Aorta (tissue), 5 donors: ENCODE measurements at regions not wholly inside any gene's neighbourhood (a gene's known extent, or its start where the extent isn't known, plus 50 kb on each side); places are given as distances from the start of the nearest gene placed in this dataset.
"Not testable (repeated sequence)": the region's sequence is repeated elsewhere in the genome, so short reads cannot be mapped to it uniquely, and the experiment has no call there.

Source experiments
- ATAC-seq: fragments of 200-7000 bp; cut with Tn5 transposase; one replicate; pipeline ENCODE4 v1.9.1; 2022; ENCODE audit warnings: moderate library complexity; ENCODE audit not compliant: low FRiP score
- DNase-seq, 2 donors: peaks; one replicate each; pipeline ENCODE4 v3.0.0-alpha.2; 2020
- H3K27ac ChIP-seq, 2 donors: one replicate each; pipeline ENCODE4 v1.5.1; 2013; ENCODE audit warnings: low read length in 2 of 2, mild to moderate bottlenecking in 2 of 2, moderate library complexity in 2 of 2, control low read depth in 1 of 2, inconsistent platforms in 1 of 2, low read depth in 1 of 2
- H3K27me3 ChIP-seq, 2 donors: one replicate each; pipeline ENCODE4 v1.6.1; 2013; ENCODE audit warnings: control low read depth in 1 of 2, low read length in 1 of 2, mild to moderate bottlenecking in 1 of 2, moderate library complexity in 1 of 2; ENCODE audit not compliant: insufficient read depth in 2 of 2, control insufficient read depth in 1 of 2
- H3K36me3 ChIP-seq, 2 donors: one replicate each; pipeline ENCODE4 v1.6.1; 2013; ENCODE audit warnings: control low read depth in 1 of 2, low read length in 1 of 2, mild to moderate bottlenecking in 1 of 2; ENCODE audit not compliant: insufficient read depth in 2 of 2, control insufficient read depth in 1 of 2
- H3K4me1 ChIP-seq, 2 donors: one replicate each; pipeline ENCODE4 v1.6.1; 2013; ENCODE audit warnings: low read length in 2 of 2, control low read depth in 1 of 2, mild to moderate bottlenecking in 1 of 2, moderate library complexity in 1 of 2; ENCODE audit not compliant: insufficient read depth in 2 of 2, control insufficient read depth in 1 of 2
- H3K4me3 ChIP-seq, 2 donors: one replicate each; pipeline ENCODE4 v1.5.1; 2013; ENCODE audit warnings: low read length in 2 of 2, control low read depth in 1 of 2, mild to moderate bottlenecking in 1 of 2
- H3K9me3 ChIP-seq: one replicate; pipeline ENCODE4 v1.6.1; 2013; ENCODE audit warnings: mild to moderate bottlenecking, low read length; ENCODE audit not compliant: control insufficient read depth
- WGBS, 2 donors: extraction: QIAGEN DNeasy Blood & Tissue Kit; methylation state at CpG; one replicate each; pipeline ENCODE4 v1.1.7; 2013; 5-methylcytosine and 5-hydroxymethylcytosine counted together
- intact Hi-C, 2 donors: fragments of 100-400 bp; cut with DNase I; formaldehyde crosslinking; loops; one replicate each; pipeline versions ENCODE4 v1.14.2 to v1.15.0; 2022
- donor health status: healthy with polysubstance abuse.
- donor health status: Bipolar disorder and iron deficiency.
- donor health status: DM: no; HTN: no; CAD: no.
- donor health status: DM: no; HTN: no; CAD: no.
- donor health status: DM: yes; HTN: yes; CAD: no.

GRCh38 chr2:124986870-124987269, 961.8 kb downstream of the CNTNAP5 start:
- H3K27me3 ChIP-seq, DNase-seq, H3K4me1 ChIP-seq, H3K27ac ChIP-seq, H3K4me3 ChIP-seq, H3K9me3 ChIP-seq, H3K36me3 ChIP-seq, ATAC-seq, intact Hi-C loops: not testable (repeated sequence)
- 77 to 83% methylated on average over 11 of the region's 11 CpGs for WGBS, 2 donors

- H3K27ac ChIP-seq, H3K9me3 ChIP-seq, DNase-seq, ATAC-seq, H3K4me1 ChIP-seq, H3K36me3 ChIP-seq, H3K4me3 ChIP-seq, intact Hi-C loops, H3K27me3 ChIP-seq: not testable (repeated sequence)
- 95 to 96% methylated on average over 10 to 28 of the region's 28 CpGs for WGBS, 2 donors
These were observed 962.3 kb downstream of the CNTNAP5 start for GRCh38 chr2:124987436-124987835.

DNA sequence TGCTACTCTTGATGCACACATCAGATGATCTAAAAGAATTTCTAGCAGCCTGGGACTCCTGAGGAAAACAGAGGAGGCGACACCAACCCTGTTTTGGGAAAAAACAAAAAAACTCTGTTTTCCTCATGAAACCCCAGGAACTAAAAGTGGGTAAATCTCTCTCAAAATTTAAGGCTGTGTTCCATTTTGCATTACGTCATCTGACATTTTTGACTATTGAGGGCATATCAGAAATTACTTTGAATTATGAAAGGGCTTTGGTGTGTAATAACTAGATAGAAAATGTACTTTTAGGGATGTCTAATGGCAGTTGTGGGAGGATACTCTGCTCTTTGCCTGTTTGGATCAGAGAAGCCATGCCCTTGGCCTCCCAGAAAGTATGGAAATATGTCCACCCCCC, 963.0 kb downstream of the CNTNAP5 start:
- Histone ChIP-seq H3K9me3 (no peaks in the 10 kb centered on the region), H3K4me3 (no peak overlapping the region), H3K27me3 (peaks cover 0 to 1% of the 10 kb centered on the region in 2 donors), H3K4me1 (no peaks in the 10 kb centered on the region), H3K36me3 (no peaks in the 10 kb centered on the region), H3K27ac (no peak overlapping the region)
- intact Hi-C loops: no loop called here
- 86 to 90% methylated on average over 2 of the region's 2 CpGs for WGBS, 2 donors
- ATAC-seq (no peak), DNase-seq (no peak)

DNA sequence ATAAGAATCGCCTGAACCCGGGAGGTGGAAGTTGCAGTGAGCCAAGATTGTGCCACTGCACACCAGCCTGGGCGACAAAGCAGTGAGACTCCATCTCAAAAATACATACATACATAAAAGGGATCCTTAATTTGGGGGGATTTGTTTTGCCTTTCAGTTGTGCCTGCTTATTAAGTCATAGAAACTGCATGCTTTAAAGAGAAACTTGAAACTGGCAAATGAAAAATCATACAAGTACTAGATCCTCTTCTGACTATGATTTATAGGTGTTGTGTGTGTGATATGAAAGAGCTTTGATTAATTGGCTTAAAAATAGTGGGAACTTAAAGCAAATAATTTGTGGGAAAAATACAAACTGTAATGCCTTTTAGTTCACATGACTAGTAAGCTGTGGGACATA, 963.7 kb downstream of the CNTNAP5 start:
- no peaks in the 10 kb centered on the region for H3K36me3 ChIP-seq
- 88 to 91% methylated on average over 3 of the region's 3 CpGs for WGBS, 2 donors
- no peak overlapping the region for H3K4me3 ChIP-seq
- DNase-seq (no peak), ATAC-seq (no peak)
- intact Hi-C loops: no loop called here
- no peaks in the 10 kb centered on the region for H3K9me3 ChIP-seq
- peaks cover 0 to 1% of the 10 kb centered on the region in 2 donors for H3K27me3 ChIP-seq
- no peaks in the 10 kb centered on the region for H3K4me1 ChIP-seq
- no peak overlapping the region for H3K27ac ChIP-seq

GRCh38 chr2:124993809-124994208, 968.7 kb downstream of the CNTNAP5 start:
- 79 to 85% methylated on average over 4 of the region's 4 CpGs for WGBS, 2 donors
- no peaks in the 10 kb centered on the region for H3K36me3 ChIP-seq
- no peaks in the 10 kb centered on the region for H3K9me3 ChIP-seq
- no peak for DNase-seq
- intact Hi-C loops: no loop called here
- no peaks in the 10 kb centered on the region for H3K27me3 ChIP-seq
- no peak overlapping the region for H3K27ac ChIP-seq
- H3K4me3 ChIP-seq: no peak overlapping the region
- H3K4me1 ChIP-seq: no peaks in the 10 kb centered on the region
- no peak for ATAC-seq

DNA sequence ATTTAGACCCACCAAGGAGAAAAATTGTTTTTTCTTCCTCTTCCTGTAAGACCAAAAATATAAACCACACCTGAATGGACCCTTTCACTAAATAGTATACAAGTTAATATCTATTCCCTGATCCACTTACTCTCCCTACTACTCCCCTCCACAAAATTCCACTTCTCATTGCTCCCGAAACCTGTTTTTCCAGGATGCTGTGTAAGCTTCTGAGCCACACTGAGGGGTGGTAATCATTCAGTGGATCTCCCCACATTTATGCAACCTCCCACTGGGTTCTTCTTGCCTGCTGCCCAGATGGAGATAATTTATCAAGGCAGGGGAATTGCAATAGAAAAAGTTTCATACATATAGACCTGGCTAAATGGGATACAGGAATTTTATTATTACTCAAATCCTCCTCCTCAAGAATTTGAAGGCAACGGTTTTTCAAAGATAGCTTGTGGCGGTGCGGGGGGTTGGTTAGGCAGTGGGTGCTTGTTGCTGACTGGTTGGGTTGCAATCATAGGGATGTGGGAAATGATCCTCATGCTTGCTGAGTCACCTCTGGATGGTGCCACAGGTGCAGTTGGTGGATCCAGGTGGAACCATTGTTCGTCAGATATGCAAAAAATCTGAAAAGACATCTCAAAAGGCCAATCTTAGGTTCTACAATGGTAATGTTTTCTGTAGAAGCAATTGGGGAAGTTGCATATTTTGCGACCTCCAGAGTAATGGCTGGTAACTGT, 970.3 kb downstream of the CNTNAP5 start:
- Histone ChIP-seq H3K27ac (no peak overlapping the region), H3K36me3 (no peaks in the 10 kb centered on the region), H3K27me3 (no peaks in the 10 kb centered on the region), H3K4me1 (no peaks in the 10 kb centered on the region), H3K9me3 (no peaks in the 10 kb centered on the region), H3K4me3 (no peak overlapping the region)
- DNase-seq (no peak), ATAC-seq (no peak)
- intact Hi-C loops: no loop called here
- WGBS, 2 donors: 69 to 85% methylated on average over 6 of the region's 6 CpGs

DNA sequence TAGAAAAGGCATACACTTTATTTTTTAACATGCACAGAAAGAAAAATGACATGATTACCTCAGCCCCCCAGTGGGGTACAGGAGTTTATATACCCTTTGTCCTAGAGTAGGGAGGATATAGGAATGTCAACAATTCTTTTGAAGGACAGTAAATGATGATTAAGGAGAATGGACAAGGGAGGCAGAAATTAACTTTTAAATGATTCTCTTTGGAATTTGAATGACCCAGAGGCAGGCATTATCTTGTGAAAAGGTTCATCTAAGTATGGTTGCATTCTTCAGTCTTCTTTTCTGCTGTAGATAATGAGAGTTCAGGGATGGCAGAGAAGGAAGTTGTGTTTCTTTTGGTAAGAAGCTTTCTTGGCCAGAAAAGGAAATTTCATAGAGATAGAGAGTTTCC, 971.3 kb downstream of the CNTNAP5 start:
- Histone ChIP-seq H3K4me1 (no peaks in the 10 kb centered on the region), H3K4me3 (no peak overlapping the region), H3K27me3 (no peaks in the 10 kb centered on the region), H3K9me3 (no peaks in the 10 kb centered on the region), H3K27ac (no peak overlapping the region), H3K36me3 (no peaks in the 10 kb centered on the region)
- intact Hi-C loops: no loop called here
- no peak for DNase-seq
- ATAC-seq: no peak

GRCh38 chr2:124999906-125000305, 974.8 kb downstream of the CNTNAP5 start:
- intact Hi-C loops: no loop called here
- ATAC-seq: no peak

GRCh38 chr2:125004106-125004800, 979.2 kb downstream of the CNTNAP5 start:
- intact Hi-C loops: no loop called here
- no peak overlapping the region for H3K27ac ChIP-seq
- H3K36me3 ChIP-seq: no peaks in the 10 kb centered on the region
- no peaks in the 10 kb centered on the region for H3K4me1 ChIP-seq
- no peaks in the 10 kb centered on the region for H3K27me3 ChIP-seq
- no peaks in the 10 kb centered on the region for H3K9me3 ChIP-seq
- 75 to 80% methylated on average over 7 of the region's 7 CpGs for WGBS, 2 donors
- no peak for DNase-seq
- no peak overlapping the region for H3K4me3 ChIP-seq
- ATAC-seq: no peak

More at GRCh38 chr2:124999906-125000305, 974.8 kb downstream of the CNTNAP5 start:
- H3K27me3 ChIP-seq: no peaks in the 10 kb centered on the region
- no peak overlapping the region for H3K27ac ChIP-seq
- no peaks in the 10 kb centered on the region for H3K4me1 ChIP-seq
- no peak overlapping the region for H3K4me3 ChIP-seq
- H3K36me3 ChIP-seq: no peaks in the 10 kb centered on the region
- no peak for DNase-seq
- H3K9me3 ChIP-seq: no peaks in the 10 kb centered on the region
